ENCODE measurements at regions not wholly inside any gene's neighbourhood (a gene's known extent, or its start where the extent isn't known, plus 50 kb on each side); places are given as distances from the start of the nearest gene placed in this dataset.

DNA sequence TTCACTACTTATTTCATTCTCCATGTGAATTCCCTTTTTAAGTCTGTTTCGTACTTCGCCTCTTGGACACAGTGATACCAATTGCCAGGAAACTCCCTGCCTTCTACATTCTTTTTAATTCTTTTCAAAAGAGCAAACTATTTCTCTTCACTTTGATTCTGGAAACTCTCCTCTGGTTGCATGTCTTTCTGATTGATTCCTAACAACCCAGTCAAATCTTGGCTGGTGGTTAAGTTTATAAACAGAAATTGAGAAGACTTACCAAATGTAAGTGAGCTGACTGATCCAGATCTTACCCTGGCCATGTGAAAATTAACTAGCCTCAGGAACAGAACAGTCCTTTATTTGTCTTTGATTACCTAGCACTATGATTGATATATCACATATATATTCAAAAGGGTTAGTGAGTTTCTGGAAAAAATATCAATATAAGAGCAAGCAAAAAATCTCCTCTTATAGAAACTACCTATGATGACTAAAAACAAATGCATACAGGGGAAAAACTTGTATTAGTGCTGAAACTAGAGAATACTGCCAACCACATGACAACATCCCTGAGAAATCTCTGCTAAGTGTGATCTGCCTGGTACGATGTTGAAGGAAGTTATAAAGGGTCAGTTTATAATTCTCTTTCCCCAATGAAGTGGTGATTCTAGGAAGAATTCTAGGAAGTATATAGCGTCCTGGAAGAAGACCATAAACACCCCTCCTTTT lies 152.6 kb upstream of the HTR2A start:
- DNase-seq (ENCODE audit: low read depth), result no peak

DNA sequence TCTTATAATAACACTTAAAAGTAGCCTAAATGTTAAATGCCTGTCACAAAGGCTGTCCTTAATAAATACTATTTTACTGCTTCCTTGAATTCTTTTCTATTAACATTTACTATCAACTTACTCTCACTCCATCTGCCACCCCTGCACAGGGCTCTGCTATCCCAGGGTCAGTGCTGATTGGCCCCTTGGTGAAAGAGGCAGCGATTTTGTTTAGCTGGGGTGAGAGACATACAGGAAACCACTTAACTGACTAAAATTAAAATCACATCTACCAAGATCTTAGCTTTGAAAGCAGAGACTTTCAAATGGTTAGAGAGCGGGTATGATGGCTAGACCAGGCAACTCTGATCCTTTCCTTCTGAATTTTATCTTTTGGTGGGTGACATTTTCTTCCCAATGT lies 149.9 kb upstream of the HTR2A start:
- no peak for DNase-seq (ENCODE audit: low read depth)

DNA sequence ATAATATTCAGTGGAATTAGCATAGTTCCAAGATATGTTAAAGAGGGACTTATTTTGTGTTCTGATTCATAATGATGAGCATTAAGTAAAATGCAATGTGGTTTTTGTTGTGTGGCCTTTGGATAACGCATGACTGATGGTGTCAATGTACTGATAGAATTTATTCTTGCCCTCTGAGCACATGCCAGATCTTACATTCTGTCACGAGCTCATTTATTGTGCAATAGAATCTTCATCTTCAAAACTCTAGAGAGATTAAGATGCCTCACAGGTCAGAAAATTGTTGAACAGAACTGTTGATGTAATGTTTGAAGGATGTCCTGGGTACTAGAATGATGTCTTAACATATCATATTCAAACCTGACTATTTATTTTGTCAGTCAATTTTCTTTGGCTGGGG lies 148.0 kb upstream of the HTR2A start:
- DNase-seq (ENCODE audit: low read depth), result no peak

DNA sequence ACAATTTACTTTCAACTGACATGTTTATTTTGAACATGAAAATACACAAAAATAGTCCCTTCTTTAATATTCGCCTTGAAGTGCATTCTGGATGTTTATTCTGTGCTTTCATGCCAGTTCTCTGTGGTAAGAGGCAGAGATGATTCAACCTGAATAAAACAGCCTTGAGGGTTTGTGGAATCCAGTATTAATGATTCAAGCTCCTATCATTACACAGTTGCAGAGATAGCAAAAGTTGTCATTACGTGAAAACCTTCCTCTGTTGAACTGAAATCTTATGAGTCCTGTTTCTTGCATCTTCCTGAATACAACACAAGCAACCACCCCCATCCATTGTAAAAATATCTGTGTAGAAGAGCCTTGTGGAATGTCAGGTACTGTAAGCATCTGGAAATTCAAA lies 142.3 kb upstream of the HTR2A start:
- DNase-seq (ENCODE audit: low read depth), result no peak

- no peak for DNase-seq (ENCODE audit: low read depth)
Measured at GRCh38 chr13:47038188-47038587, 141.3 kb upstream of the HTR2A start.

GRCh38 chr13:47036294-47037008 lies 139.6 kb upstream of the HTR2A start:
- no peak for DNase-seq (ENCODE audit: low read depth)

GRCh38 chr13:47033216-47033615 lies 136.4 kb upstream of the HTR2A start:
- no peak for DNase-seq (ENCODE audit: low read depth)

- no peak for DNase-seq (ENCODE audit: low read depth)
Measured at GRCh38 chr13:47027780-47028437, 131.1 kb upstream of the HTR2A start.

- no peak for DNase-seq (ENCODE audit: low read depth)
Measured at GRCh38 chr13:47025791-47026447, 129.1 kb upstream of the HTR2A start.

GRCh38 chr13:47019977-47020376 lies 123.1 kb upstream of the HTR2A start:
- DNase-seq (ENCODE audit: low read depth), result no peak

- no peak for DNase-seq (ENCODE audit: low read depth)
Measured at GRCh38 chr13:47017476-47017875, 120.6 kb upstream of the HTR2A start.

- DNase-seq (ENCODE audit: low read depth), result no peak
Measured at GRCh38 chr13:47008318-47008717, 111.5 kb upstream of the HTR2A start.

- DNase-seq (ENCODE audit: low read depth), result no peak
Measured at GRCh38 chr13:47005756-47006414, 109.0 kb upstream of the HTR2A start.

GRCh38 chr13:47004540-47004939 lies 107.7 kb upstream of the HTR2A start:
- no peak for DNase-seq (ENCODE audit: low read depth)

DNA sequence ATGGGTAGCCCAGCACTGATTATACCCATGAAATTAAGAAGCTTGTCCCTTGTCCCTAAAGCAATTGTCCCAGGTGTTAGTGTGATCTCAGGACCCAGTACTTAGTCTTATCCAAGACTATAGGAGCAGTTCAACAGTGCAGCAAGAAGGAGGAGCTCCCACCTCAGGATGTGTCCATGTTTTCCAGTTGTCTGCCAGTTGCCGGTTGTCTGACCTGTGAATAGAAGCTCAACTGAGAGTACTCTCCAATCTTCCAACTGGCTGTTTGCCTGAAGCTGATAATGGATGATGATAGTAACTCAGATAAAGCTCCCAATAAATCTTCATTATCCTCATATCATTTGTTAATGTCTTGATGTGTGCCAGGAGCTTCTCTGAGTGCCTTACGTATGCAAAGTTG lies 107.2 kb upstream of the HTR2A start:
- DNase-seq (ENCODE audit: low read depth), result no peak

GRCh38 chr13:47000165-47000564 lies 103.3 kb upstream of the HTR2A start:
- DNase-seq (ENCODE audit: low read depth), result no peak

GRCh38 chr13:46996316-46997030 lies 99.6 kb upstream of the HTR2A start:
- no peak for DNase-seq (ENCODE audit: low read depth)

GRCh38 chr13:46995874-46996273 lies 99.0 kb upstream of the HTR2A start:
- DNase-seq (ENCODE audit: low read depth), result no peak

GRCh38 chr13:46994492-46994891 lies 97.6 kb upstream of the HTR2A start:
- DNase-seq (ENCODE audit: low read depth), result no peak

- no peak for DNase-seq (ENCODE audit: low read depth)
Measured at GRCh38 chr13:46992383-46992952, 95.6 kb upstream of the HTR2A start.

GRCh38 chr13:46983881-46984280 lies 87.0 kb upstream of the HTR2A start:
- no peak for DNase-seq (ENCODE audit: low read depth)
